GM23248 (cell line): ENCODE measurements at regions not wholly inside any gene's neighbourhood (a gene's known extent, or its start where the extent isn't known, plus 50 kb on each side); places are given as distances from the start of the nearest gene placed in this dataset.

ENCODE experiments used
- DNase-seq: peaks from one replicate; pipeline ENCODE4 v3.0.0-alpha.2; 2015
- H2AFZ ChIP-seq: fragments of 200-600 bp; sonication (generic); 2 replicates; pipeline ENCODE4 v1.6.1; 2016; ENCODE audit warnings: antibody characterized with exemption
- H3F3A ChIP-seq: fragments of 200-600 bp; sonication (generic); 2 replicates; pipeline ENCODE4 v1.6.1; 2016; ENCODE audit warnings: mild to moderate bottlenecking, antibody characterized with exemption, mixed run types; ENCODE audit not compliant: insufficient read depth
- H3K27ac ChIP-seq: fragments of 200-600 bp; sonication (generic); 2 replicates; pipeline ENCODE4 v1.5.1; 2016; ENCODE audit warnings: mild to moderate bottlenecking
- H3K27me3 ChIP-seq: fragments of 200-600 bp; sonication (generic); replicated peaks from 2 replicates; pipeline ENCODE4 v1.6.1; 2016; ENCODE audit warnings: mild to moderate bottlenecking; ENCODE audit not compliant: insufficient read depth
- H3K36me3 ChIP-seq: fragments of 200-600 bp; sonication (generic); 2 replicates; pipeline ENCODE4 v1.6.1; 2016; ENCODE audit warnings: low read depth, mild to moderate bottlenecking
- H3K4me1 ChIP-seq: fragments of 200-600 bp; sonication (generic); 2 replicates; pipeline ENCODE4 v1.6.1; 2016; ENCODE audit warnings: mild to moderate bottlenecking; ENCODE audit not compliant: insufficient read depth
- H3K4me2 ChIP-seq: fragments of 200-600 bp; sonication (generic); one replicate; pipeline ENCODE4 v1.6.1; 2016; ENCODE audit warnings: mild to moderate bottlenecking; ENCODE audit not compliant: unreplicated experiment
- H3K4me3 ChIP-seq: fragments of 200-600 bp; sonication (generic); 2 replicates; pipeline ENCODE4 v1.5.1; 2016; ENCODE audit warnings: mild to moderate bottlenecking
- H3K79me2 ChIP-seq: fragments of 200-600 bp; sonication (generic); 2 replicates; pipeline ENCODE4 v1.6.1; 2016; ENCODE audit warnings: mild to moderate bottlenecking; ENCODE audit not compliant: insufficient read depth
- H3K9ac ChIP-seq: fragments of 200-600 bp; sonication (generic); 2 replicates; pipeline ENCODE4 v1.6.1; 2016; ENCODE audit warnings: mild to moderate bottlenecking
- H3K9me2 ChIP-seq: fragments of 200-600 bp; sonication (generic); 2 replicates; pipeline ENCODE4 v1.6.1; 2016; ENCODE audit warnings: mixed run types, mild to moderate bottlenecking, moderate library complexity; ENCODE audit not compliant: insufficient read depth
- H3K9me3 ChIP-seq: fragments of 200-600 bp; sonication (generic); one replicate; pipeline ENCODE4 v1.6.1; 2017; ENCODE audit warnings: low read depth
- H4K20me1 ChIP-seq: fragments of 200-600 bp; sonication (generic); 2 replicates; pipeline ENCODE4 v1.6.0; 2016; ENCODE audit not compliant: insufficient read depth
- EZH2 ChIP-seq: fragments of 200-600 bp; sonication (generic); IDR thresholded peaks from 2 replicates; pipeline ENCODE4 v1.6.1; 2018; ENCODE audit warnings: antibody characterized with exemption, mild to moderate bottlenecking; ENCODE audit not compliant: insufficient read depth, poor library complexity, severe bottlenecking
- EZH2phosphoT487 ChIP-seq: fragments of 200-600 bp; sonication (generic); IDR thresholded peaks from 2 replicates; pipeline ENCODE4 v1.6.1; 2018; ENCODE audit warnings: antibody characterized with exemption, moderate library complexity, mild to moderate bottlenecking, low read depth; ENCODE audit not compliant: insufficient read depth
- WGBS, 2 experiments: methylation state at CpG; one replicate each; pipeline ENCODE4 v1.1.6; 2015 to 2017; ENCODE audit warnings: low lambda C conversion rate in 2 of 2, low coverage in 1 of 2; ENCODE audit errors: missing lambda C conversion rate in 2 of 2; 5-methylcytosine and 5-hydroxymethylcytosine counted together
- in situ Hi-C: fragments of 300-500 bp; cut with MboI; formaldehyde crosslinking; loops from 2 replicates; pipeline ENCODE4 v1.15.0; 2020

DNA sequence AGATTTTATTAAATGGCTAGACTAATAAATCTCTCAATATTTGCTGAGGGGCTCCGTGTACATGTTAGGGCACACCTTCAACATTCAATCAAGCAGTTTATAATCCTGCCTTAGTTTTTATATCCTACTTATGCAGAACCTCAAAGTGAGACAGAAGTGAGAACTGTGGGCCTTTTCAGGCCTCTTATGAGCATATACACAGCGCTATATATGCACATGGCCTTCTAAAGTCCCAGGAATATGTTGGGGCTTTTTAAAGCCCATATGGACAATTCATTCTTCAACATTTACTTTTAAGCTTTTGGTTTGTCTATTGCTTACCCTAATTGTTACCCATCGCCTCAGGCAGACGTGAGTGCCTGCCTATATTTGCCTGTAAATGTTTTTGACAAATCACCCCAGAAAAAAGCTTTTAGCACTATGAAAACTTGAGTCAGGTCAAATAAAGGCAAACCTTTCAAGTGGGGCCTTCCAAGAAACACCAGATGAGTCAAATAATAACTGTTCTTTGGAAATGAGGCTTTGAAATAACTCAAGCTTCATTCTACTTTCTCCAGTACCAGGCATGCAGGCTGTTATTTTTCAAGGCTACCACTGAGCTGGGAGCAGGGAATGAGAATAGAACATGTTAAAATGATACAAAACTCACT is 58.2 kb downstream of the ESM1 start:
- TF ChIP-seq EZH2phosphoT487 (no peak), EZH2 (no peak)
- H3K27ac ChIP-seq, result no peak overlapping the region
- no peak for DNase-seq
- no peaks in the 10 kb centered on the region for H3K9me3 ChIP-seq
- H2AFZ ChIP-seq, result no peak overlapping the region
- H4K20me1 ChIP-seq, result no peaks in the 10 kb centered on the region
- WGBS, 2 experiments, result 26 to 31% methylated on average over 4 of the region's 4 CpGs
- H3K79me2 ChIP-seq, result no peaks in the 10 kb centered on the region
- no peak overlapping the region for H3K9ac ChIP-seq
- H3K4me3 ChIP-seq, result no peak overlapping the region
- H3K9me2 ChIP-seq, result no peaks in the 10 kb centered on the region
- no peaks in the 10 kb centered on the region for H3F3A ChIP-seq
- H3K4me2 ChIP-seq, result no peak overlapping the region
- H3K4me1 ChIP-seq, result no peaks in the 10 kb centered on the region
- in situ Hi-C loops, result no loop called here
- no peaks in the 10 kb centered on the region for H3K36me3 ChIP-seq
- peaks cover 3% of the 10 kb centered on the region for H3K27me3 ChIP-seq

DNA sequence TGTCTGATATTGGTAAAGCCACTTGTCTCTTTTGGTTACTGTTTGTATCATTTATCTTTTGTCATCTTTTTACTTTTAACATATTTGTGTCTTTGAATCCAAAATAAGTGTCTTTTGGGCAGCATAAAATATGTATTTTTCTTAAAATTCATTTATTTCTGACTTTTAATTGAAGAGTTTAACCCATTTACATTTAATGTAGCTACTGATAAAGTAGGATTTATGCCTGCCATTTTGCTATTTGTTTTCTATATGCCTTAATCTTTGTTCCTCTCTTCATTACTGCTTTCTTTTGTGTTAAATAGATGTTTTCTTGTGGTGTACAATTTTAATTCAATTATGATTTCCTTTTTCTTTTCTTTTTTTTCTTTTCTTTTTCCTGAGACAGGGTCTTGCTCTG is 60.9 kb downstream of the ESM1 start:
- Histone ChIP-seq H3K36me3 (no peaks in the 10 kb centered on the region), H3K4me1 (no peaks in the 10 kb centered on the region), H2AFZ (no peak overlapping the region), H3K27me3 (peaks cover 14% of the 10 kb centered on the region), H3K9ac (no peak overlapping the region), H3F3A (no peaks in the 10 kb centered on the region), H3K9me3 (no peaks in the 10 kb centered on the region), H3K79me2 (no peaks in the 10 kb centered on the region), H3K27ac (no peak overlapping the region), H3K9me2 (no peaks in the 10 kb centered on the region), H4K20me1 (no peaks in the 10 kb centered on the region), H3K4me3 (no peak overlapping the region), H3K4me2 (no peak overlapping the region)
- in situ Hi-C loops, result no loop called here
- no peak for DNase-seq
- TF ChIP-seq EZH2phosphoT487 (no peak), EZH2 (no peak)

DNA sequence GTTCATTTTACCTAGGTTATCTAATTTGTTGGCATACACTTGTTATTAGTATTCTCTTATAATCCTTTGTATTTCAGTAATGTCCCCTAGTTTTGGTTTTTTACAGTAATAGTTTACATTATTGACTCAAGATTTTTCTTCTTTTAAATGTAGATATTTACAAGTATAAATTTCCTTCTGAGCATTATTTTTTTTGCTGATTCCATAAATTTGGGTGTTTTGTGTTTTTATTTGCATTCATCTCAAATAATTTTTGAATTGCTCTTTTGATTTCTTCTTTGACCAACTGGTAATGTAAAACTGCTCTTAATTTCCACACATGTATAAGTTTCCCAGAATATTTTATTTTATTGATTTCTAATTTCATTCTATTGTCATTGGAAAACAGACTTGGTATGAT is 68.1 kb downstream of the ESM1 start:
- Histone ChIP-seq H3K27me3 (peaks cover 14% of the 10 kb centered on the region), H4K20me1 (no peaks in the 10 kb centered on the region), H3K27ac (no peak overlapping the region), H3K36me3 (no peaks in the 10 kb centered on the region), H3K79me2 (no peaks in the 10 kb centered on the region), H3F3A (no peaks in the 10 kb centered on the region), H3K9me3 (no peaks in the 10 kb centered on the region), H3K4me1 (no peaks in the 10 kb centered on the region), H2AFZ (no peak overlapping the region), H3K4me3 (no peak overlapping the region), H3K9me2 (no peaks in the 10 kb centered on the region), H3K9ac (no peak overlapping the region), H3K4me2 (no peak overlapping the region)
- no peak for DNase-seq
- in situ Hi-C loops, result no loop called here
- TF ChIP-seq EZH2phosphoT487 (no peak), EZH2 (no peak)

DNA sequence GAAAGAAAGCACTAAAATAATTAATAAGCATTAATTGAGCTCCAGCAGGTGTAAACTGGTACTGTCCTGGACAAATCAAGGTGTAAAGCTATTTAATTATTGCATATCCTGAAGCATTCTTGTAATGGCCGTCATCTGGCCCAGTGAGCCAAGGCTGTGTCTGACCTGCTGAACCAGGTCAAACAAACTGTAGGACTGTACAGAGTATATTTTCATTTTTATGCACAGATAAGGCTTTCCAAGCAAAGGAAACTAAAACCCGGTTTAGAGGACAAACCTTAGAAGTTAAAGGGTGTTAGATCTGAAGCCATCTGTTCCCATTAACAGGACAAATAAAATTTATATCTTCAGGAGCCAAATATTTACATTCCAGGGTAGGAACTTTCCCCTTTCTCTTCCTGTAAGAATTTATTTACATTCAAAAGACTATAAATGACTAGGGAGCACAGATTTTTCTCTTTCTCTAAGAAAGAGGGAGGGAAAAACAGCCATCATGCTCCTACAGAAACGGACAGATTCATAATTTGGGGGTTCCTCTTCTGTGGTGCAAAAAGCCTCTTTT is 69.8 kb downstream of the ESM1 start:
- H3K9me3 ChIP-seq, result no peaks in the 10 kb centered on the region
- no peak overlapping the region for H3K4me2 ChIP-seq
- no peaks in the 10 kb centered on the region for H4K20me1 ChIP-seq
- no peaks in the 10 kb centered on the region for H3K36me3 ChIP-seq
- TF ChIP-seq EZH2phosphoT487 (no peak), EZH2 (no peak)
- in situ Hi-C loops, result no loop called here
- H3K4me3 ChIP-seq, result no peak overlapping the region
- peaks cover 7% of the 10 kb centered on the region for H3K4me1 ChIP-seq
- H3K79me2 ChIP-seq, result no peaks in the 10 kb centered on the region
- no peak overlapping the region for H3K9ac ChIP-seq
- peaks cover 8% of the 10 kb centered on the region; the same call in 1 of the 2 replicates for H3F3A ChIP-seq
- no peak overlapping the region for H2AFZ ChIP-seq
- H3K27me3 ChIP-seq, result peaks cover 7% of the 10 kb centered on the region
- 68 to 72% methylated on average over 3 of the region's 3 CpGs for WGBS, 2 experiments
- H3K27ac ChIP-seq, result no peak overlapping the region
- H3K9me2 ChIP-seq, result no peaks in the 10 kb centered on the region
- DNase-seq, result no peak

DNA sequence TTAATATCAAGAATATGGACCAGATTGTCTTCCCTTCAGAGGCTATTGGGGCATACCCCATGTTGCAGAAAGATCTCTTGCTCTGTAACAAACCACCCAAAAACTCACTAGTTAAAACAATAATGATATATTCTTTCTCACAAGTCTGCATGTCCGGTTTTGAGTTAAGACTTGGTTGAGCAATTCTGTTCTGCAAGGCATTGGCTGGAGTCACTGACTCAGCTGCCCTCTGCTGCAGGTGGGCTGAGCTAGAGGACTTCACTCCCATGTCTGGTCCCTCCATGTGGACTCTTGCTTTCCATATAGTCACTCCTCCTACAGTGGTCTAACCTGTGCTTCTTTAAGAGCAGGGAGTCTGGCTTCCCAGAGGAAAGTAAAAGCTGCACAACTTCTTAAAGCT is 73.4 kb downstream of the ESM1 start:
- Histone ChIP-seq H3K9me3 (no peaks in the 10 kb centered on the region), H3K4me1 (peaks cover 23% of the 10 kb centered on the region), H3K79me2 (no peaks in the 10 kb centered on the region), H3K4me2 (no peak overlapping the region), H4K20me1 (no peaks in the 10 kb centered on the region), H3F3A (peaks cover 19% of the 10 kb centered on the region), H3K27me3 (no peaks in the 10 kb centered on the region), H3K27ac (no peak overlapping the region), H3K4me3 (no peak overlapping the region), H3K36me3 (no peaks in the 10 kb centered on the region), H3K9ac (no peak overlapping the region), H2AFZ (no peak overlapping the region), H3K9me2 (no peaks in the 10 kb centered on the region)
- in situ Hi-C loops, result no loop called here
- WGBS, 2 experiments, result 68 to 71% methylated on average over 1 of the region's 1 CpG
- DNase-seq, result no peak
- no peak for TF ChIP-seq EZH2
- TF ChIP-seq EZH2phosphoT487, result no peak
